ENCODE measurements at regions not wholly inside any gene's neighbourhood (a gene's known extent, or its start where the extent isn't known, plus 50 kb on each side); places are given as distances from the start of the nearest gene placed in this dataset.
"Not testable (repeated sequence)": the region's sequence is repeated elsewhere in the genome, so short reads cannot be mapped to it uniquely, and the experiment has no call there.

DNA sequence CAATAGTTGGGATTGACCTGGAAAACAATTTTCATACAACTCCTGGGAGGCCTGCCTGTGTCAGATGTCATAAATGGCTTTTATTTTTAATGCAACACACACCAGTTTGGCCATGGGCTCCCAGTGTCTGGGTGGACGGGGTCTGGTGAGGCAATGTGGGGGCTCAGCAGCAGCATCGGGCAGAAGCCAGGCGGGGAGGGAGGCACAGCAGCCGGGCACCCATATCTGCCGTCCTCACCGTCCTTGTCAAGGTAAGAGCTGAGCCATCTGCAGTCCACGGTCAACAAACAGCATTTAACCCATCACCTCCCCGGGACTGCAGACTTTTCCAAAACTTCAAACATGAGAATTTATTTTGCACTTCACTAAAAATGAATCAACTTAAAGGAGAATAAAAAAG, 154.0 kb upstream of the ZNF469 start:
- DNase-seq (ENCODE audit: low read depth): not testable (repeated sequence)

DNA sequence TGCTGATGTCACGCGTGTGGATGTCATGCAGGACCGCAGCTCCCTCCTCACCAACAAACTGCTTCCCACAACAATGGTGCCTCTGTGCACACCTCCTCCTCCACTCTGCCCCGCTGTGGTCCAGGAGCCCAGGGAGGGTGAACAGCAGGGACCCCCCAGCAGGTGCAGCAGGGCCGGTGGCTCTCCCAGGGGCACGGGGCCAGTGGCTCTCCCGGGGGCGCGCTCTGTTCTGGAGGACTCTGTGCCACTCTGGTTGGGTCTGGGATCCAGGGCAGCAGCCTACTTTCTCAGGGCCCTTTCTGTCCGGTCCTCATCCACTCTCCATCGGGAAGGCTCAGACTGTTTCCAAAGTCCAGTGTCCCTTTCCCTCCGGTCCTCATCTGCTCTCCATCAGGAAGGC, 153.0 kb upstream of the ZNF469 start:
- DNase-seq (ENCODE audit: low read depth): not testable (repeated sequence)

DNA sequence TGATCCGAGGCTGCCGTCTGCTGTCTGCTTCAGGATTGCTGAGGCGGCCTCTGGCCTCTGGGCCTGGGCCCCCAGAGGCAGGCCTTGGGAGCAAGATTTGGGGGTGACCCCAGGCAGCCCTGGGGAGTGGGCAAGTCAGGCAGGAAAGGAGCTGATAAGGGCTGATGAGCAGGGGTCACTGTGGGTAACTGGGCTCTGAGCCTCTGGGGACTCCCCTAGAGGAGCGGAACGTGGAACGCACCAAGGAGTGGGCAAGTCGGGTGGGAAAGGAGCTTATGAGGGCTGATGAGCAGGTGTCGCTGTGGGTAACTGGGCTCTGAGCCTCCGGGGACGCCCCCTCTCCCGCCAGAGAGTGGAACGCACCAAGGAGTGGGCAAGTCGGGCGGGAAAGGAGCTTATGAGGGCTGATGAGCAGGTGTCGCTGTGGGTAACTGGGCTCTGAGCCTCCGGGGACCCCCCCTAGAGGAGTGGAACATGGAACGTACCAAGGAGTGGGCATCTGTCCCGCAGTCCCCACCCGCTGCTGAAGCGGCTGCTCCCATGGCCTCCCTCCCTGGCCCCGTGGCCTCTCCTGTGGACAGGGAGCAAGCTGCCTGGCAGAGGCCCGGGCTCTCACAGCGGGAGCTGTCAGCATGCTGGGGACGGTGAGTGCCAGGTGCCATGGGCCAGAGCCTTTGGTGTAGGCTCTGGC, 152.3 kb upstream of the ZNF469 start:
- not testable (repeated sequence) for DNase-seq (ENCODE audit: low read depth)

DNA sequence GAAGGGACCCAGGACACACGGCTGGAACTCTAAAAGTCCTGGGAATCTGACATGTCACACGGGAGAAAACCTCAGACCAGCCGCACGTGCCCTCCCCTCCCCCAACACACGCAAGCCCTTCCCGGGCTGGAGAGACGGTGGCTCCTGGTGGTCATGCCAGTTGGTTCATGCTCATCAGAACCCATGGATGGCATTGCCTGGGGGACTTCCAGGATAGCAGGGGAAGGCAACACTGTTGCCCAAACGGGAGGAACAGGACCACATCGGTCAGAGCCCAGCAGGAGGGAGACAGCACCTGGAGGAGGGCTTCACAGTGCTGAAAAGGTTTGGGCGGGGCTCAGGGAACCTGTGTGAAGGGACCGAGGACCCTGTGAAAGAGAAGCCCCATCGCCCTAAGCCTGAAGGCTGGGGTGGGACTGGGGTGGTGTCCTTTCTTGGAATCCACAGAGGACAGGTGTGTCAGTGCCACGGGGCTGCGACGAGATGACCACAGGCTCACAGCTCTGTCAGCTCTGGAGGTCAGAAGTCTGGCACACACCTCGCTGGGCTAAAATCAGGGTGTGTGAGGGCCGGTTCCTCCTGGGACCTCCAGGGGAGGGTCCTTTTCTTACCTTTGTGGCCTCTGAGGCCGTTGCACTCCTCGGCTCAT, 151.7 kb upstream of the ZNF469 start:
- not testable (repeated sequence) for DNase-seq (ENCODE audit: low read depth)

DNA sequence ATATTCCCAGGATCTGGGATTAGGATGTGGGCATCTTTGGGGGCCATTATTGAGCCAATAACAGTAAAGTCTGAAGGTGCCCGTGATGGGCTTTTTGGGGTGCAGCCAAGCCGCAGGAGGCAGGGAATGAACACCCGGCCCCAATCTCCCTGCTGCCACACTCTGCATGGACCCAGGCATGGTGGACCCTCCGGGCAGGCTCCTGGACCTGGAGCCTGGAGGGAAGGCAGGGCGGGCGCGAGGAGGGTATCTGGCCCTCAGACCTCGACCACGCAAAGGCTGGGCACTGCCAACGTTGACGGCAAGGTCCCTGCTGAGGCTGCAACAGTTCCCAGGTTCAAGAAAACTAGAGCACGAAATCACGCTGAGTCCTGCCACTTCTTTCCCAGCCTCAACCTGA, 150.9 kb upstream of the ZNF469 start:
- DNase-seq (ENCODE audit: low read depth): not testable (repeated sequence)

DNA sequence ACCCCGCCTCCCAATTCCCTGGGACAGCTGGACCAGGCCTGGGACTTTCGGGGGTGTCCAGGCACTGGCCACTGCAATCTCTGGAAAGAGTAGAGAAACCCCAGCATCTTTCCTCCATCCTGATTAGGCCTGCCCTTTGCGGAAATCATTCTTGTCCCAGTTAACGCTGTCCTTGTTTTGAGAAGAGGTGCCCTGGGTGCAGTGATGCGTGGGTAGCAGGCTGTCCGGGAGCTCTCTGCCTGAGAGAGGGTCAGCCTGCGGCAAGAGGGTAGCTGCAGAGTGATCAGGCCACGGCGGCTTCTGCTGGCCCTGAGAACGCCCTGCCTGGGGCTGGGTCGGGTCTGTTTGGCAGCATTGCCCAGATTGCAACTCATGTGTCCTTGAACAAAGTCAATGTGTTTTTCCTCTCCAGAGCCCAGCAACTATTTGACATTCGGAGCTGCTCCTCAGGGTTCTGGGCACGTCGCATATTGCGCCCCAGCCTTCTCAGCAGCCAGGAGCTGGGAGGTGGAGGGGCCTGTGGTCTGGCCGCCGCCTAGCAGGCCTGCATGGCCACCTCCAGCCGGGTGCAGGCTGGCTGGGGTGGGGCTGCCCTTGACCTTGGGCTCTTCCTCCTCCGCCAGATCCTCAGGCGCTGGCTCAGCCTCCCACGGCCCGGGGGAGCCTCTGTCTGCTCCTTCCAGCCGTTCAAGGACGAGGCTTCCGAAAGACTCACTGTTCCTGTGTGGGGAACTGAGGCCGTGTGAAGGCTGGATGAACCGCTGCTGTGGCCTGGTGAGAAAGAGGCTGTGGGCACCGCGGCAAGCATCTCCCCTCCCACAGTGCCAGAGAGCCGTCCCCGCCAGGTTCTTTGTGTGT, 150.1 kb upstream of the ZNF469 start:
- peak; percentile 65 for DNase-seq (ENCODE audit: low read depth)

DNA sequence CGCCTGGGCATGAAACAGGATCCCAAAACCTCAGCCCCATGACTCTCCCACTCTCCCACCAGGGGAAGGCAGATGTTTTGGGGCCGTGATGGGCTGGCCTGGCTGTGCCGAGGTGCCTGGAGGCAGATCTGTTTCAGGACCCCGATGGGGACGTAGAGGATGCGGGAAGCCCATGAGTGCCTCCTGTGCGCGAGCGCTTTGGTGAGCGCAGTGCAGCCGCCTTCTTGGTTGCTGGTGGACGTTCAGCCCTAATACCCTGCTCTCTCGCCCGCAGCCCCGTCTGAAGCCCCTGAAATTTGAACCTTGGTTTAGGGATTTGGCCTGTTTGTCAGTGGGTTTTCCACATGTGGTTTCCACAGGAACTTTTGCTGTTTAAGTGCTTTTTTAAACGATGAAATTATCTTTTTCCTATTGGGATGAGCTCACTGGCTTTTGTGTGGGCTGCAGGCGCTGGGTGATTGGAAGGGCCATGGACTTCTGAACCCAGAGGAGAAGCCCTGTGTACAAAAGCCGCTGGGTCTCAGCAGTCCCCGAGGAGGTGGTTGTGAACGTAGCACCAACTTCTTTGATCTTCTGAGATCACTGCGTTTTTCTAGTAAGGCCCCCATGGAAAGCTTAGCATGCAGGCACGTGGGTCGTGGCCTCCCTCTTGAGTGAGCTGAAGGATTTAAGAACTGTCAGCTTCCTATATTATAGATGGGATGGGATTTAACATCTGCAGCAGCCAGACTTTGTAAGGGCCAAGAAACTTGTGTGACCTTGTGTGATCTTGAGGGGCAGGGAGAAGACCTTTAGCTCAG, 148.9 kb upstream of the ZNF469 start:
- DNase-seq (ENCODE audit: low read depth): peak; percentile 64

DNA sequence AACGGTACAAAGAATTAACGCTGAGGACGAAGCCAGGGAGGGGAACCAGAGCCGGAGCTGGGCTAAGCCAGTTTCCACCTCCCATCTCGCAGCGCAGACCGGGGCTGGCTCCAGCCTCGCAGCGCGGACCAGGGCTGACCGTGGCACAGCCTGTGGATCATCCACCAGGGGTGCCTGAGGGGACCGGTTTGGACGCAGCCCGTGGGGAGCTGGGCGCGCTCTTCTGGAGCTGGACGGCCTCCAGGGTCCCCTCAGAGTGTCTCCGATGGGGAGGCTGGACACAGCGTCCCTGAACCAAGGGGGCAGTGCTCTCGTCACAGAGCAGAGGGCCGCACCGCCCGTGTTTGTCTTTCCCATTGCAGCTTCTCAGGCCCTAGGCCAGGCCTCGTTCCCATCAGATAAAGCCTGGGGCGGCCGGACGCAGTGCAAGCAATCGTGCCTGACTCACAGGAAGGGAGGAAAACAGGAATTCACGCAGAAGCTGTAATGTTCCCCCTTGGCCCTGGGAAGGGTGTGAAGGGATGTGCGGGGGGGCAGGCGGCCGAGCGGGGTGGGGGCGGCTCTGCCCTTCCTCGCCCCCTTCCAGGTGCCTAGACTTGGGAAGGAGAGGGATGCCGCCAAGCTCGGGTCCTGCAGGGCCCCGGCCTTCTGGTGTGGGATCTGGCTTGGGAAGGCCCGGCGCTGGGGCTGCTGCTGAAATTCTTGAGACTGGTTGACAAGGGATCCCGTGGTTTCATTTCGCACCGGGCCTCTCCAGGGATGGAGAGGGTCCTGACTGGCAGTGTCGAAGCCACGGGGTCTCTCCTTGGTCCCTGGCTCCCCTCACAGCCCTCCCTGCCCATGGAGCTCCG, 148.1 kb upstream of the ZNF469 start:
- DNase-seq (ENCODE audit: low read depth): peak; percentile 53

DNA sequence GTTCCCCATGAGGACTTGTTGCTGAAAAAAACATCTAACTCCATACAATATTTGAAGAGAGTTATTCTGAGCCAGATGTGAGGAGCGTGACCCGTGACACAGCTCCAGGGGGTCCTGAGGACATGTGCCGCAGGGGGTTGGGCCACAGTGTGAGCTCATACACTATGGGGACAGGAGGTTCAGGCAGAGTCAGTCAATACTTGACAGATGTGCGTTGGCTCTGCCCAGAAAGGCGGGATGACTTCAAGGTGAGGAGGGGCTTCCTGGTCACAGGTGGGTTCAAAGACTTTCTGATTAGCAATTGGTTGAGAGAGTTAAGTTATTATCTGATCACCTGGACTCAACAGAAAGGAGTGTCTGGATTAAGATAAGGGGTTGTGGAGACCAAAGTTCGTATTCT, 147.1 kb upstream of the ZNF469 start:
- DNase-seq (ENCODE audit: low read depth): not testable (repeated sequence)

DNA sequence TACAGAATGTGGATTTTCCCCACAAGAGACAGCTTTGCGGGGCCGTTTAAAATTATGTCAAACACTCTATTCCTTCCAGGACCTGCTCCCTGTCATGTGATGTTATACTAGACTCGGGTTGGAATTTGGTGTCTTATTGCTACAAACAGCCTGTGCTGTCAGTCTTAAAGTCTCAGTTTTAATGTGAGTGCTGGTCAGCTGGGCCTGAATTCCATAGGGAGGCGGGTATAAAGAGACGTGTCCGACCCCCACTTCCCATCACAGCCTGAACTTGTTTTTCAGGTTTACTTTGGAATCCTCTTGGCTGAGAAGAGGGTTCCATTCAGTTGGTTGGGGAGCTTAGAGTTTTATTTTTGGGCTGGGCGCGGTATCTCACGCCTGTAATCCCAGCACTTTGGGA, 146.5 kb upstream of the ZNF469 start:
- not testable (repeated sequence) for DNase-seq (ENCODE audit: low read depth)

DNA sequence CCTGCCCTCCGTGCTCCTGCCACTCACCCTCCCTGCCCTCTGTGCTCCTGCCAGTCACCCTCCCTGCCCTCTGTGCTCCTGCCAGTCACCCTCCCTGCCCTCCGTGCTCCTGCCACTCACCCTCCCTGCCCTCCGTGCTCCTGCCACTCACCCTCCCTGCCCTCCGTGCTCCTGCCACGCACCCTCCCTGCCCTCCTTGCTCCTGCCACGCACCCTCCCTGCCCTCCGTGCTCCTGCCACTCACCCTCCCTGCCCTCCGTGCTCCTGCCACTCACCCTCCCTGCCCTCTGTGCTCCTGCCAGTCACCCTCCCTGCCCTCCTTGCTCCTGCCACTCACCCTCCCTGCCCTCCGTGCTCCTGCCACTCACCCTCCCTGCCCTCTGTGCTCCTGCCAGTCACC, 145.4 kb upstream of the ZNF469 start:
- DNase-seq (ENCODE audit: low read depth): not testable (repeated sequence)

DNA sequence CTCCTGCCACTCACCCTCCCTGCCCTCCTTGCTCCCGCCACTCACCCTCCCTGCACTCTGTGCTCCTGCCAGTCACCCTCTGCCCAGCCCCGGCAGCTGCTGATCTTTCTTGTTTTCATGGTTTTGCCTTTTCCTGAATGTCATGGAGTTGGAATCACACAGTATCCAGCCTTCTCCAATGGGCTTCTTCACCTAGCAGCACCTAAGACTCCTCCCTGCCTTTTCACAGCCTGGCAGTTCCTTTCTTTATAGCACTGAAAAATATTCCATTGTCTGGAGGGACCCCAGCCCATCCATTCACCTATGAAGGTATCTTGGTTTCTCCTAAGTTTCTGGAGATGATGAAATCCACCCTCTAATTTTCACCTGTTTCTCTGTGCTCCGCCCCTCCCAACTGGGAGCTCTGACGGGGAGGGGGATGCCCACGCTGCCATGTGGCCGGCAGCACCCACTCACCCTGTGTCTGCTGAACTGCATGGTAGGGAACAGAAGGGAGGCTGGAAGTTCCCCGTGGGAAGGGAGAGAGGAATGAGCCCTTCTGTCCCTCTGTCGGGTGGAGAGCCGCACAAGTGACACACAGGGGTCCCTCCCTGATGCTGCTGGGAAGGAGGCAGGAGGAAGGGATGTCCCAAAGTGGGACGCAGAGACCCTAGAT, 144.9 kb upstream of the ZNF469 start:
- not testable (repeated sequence) for DNase-seq (ENCODE audit: low read depth)

DNA sequence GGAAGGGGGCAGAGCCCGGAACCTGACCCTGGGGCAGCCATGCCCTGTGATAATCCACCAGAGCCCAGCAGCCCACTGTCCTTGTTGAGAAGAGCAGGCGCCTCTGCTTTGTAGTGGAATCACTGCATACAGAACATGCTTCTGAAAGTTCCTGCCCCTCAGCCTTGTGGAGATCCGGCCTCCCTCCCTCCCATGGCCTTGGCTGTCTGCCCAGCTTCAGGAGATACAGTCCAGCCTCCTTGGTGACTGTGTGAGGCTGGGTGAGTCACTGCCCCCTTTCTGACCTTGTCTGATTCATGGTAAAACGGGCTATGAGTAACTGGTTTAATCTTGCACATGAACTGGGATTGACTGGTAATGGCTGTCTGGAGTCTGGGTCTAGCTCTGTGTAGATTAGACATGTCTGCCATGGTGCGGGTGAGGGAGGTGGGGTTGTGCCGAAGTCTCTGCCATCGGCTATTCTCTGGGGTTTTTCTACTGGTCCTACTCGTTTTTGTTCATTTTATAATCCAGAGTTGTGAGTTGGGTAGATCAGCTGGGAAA, 144.0 kb upstream of the ZNF469 start:
- peak; percentile 98 for DNase-seq (ENCODE audit: low read depth)

DNA sequence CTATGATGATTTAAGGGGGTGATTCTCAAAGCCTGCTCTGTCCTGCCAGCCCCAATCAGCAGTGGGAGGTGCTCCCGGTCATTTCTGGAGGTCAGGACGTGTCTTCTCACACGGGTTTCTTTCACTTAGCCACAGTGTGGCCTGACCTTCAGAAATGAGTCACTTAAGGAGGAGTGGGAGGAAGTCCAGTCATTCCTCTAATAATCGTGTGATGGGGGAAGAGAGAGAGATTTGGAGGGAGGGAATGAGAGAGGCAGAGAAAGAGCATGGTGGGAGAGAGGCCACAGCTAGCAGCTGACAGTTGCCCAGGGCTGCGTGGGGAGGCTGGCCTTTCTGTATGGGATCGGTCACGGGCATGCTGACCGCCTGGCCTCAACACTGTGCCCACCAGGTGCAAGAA, 142.6 kb upstream of the ZNF469 start:
- peak; percentile 91 for DNase-seq (ENCODE audit: low read depth)

DNA sequence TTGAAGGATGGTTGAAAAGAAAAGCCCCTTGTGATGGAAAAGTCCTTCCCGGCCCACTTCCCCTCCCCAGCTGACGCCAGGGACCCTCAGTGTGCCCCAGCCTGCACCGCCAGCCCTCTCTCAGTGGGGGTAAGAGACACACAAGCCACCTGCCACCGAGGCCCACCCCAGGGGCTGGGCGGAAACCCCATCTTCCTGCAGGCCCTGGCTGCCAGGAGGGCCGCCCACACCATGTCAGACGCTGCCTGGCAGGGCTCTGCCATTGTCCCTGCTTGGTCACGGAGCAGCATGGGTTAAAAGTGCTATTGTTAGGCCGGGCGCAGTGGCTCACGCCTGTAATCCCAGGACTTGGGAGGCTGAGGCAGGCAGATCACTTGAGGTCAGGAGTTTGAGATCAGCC, 142.0 kb upstream of the ZNF469 start:
- DNase-seq (ENCODE audit: low read depth): not testable (repeated sequence)

DNA sequence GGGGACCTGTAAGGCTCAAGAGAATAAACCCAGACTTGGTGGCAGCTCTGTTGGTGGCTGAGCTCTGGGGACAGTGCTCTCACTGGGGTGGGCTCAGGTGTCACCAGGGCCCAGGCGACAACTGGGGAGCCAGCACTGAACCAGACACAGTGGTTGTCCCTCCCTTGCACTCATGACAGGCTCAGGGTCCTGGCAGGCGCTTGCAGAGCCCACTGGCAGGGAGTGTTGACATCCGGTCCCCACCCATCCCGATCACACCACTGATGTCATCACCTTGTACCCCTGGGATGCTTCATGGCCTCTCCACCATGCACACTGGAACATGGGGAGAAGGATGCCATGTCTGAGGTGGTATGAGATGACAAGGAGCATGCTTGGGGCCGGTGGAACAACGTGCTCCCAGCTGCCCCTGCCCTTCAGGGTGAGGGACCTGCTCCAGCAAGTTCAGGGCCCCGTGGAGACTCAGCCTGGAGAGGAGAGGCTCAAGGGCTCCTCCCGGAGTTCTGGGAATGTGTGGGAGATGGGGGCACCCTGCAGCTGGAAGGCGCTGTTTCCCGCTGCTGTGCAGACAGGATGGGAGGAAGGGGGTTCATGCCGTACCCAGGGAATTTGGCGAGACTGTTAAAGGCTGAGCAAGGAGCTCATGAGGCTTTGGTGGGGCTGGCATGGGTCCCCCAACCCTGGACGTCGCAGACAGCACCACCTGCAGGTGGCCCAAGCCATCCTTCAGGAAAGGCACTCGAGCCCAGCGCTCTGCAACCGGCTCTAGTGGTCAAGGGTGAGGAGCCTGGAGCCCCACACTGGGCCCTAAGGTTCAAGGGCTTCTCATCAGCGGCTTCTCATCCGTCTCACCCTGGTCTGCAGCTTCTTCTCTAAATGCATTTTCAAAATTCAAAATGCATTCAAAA, 141.1 kb upstream of the ZNF469 start:
- not testable (repeated sequence) for DNase-seq (ENCODE audit: low read depth)

DNA sequence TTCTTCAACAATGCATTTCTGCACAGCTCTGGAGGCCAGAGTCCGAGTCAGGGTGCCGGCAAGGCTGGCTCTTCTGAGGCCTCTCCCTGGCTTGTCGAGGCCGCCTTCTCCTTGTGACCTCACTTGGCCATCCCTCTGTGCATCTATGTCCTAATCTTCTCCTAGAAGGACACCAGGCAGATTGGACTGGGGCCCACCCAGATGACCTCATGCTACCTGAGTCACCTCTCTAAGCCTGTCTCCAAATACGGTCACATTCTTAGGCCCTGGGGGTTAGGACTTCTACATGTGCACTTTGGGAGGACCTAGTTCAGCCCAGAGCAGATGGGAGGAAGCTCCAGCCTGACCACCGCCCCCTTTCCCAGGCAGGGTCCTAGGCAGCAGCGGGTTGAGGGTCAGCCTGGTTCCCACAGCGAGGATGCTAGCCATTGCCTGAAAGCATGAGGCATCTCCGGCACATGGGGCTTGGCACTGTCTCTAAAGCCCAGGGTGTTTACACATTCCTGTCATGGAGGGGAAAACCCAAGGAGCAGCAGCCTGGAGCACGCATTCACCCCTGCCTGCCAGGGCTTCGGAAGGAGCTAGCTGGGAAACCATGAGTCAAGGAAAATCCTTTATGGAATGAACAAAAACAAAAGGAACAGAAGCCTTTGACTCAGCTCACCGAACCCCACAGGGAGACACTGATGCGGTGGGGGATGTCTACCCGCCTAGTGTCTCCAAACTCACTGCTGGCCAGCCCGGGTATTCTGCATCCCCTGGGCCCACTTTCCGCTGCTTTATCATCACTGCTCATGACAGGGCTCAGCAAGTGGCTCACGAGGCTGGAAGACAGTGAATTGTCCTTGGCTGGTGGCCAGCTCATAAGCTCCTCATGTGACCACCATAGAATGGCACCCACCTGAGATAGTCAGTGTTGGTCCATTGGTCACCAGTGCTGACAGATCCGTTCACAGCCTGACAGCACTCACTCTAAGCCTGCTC, 140.2 kb upstream of the ZNF469 start:
- peak; percentile 92 for DNase-seq (ENCODE audit: low read depth)

DNA sequence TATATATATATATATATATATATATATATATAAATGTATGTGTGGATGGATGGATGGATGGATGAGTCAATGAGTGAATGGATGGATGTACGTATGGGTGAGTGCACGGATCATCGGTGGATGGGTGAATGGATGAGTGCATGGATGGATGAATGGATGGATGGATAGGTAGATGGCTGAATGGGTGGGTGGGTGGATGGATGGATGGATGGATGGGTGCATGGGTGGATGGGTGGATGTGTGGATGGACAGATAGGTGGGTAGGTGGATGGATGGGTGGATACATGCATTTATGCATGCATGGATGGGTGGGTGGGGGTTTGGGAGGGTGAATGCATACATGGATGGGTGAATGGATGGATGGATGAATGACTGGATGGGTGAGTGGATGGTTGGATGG, 138.8 kb upstream of the ZNF469 start:
- not testable (repeated sequence) for DNase-seq (ENCODE audit: low read depth)
